ENCODE measurements at regions not wholly inside any gene's neighbourhood (a gene's known extent, or its start where the extent isn't known, plus 50 kb on each side); places are given as distances from the start of the nearest gene placed in this dataset.

DNA sequence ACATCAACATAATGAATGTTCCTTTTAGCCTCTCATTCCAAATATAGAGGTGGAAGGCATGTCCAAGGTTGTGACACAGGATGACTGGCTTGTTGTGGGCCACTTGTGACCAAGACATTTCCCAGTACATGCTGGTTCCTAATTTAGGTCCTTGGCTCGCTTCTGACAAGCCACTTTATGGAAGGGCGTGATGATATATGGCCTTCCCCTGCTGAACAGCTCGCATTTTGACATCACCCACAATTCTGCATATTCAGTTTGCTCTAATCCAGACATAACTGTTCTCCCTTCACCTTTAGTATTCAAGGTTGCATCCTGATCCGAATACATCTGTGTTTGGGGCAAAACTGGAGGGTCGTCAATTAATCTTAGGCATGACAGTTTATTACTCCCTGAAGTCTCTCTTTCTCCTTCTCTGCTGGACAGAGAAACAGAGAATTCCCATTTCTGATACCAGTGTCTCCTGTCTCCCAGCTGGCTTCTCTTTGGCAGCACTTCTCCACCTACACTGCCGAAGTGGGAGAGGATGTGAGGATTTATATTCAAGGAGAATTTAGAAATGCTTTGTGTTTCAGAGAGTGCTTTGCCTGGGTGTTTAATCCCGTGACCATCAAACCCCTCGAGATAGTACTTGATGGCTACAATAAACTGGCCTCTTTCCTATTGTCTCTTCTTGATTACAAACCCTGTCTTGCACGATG, 815.5 kb upstream of the RBFOX1 start:
- intact Hi-C loops (cut with micrococcal nuclease; ENCODE audit: unreplicated experiment) = no loop called here
- Histone ChIP-seq H3K9me3 (ENCODE audit: low read length) (peaks cover 42% of the 10 kb centered on the region), H3K79me2 (ENCODE audit: insufficient read depth, low read length) (no peaks in the 10 kb centered on the region), H3K36me3 (replicated peaks in 1 of 2; ENCODE audit: control insufficient read depth in 1 of 2, insufficient read depth in 2 of 2, low read length in 2 of 2) (no peaks in the 10 kb centered on the region), H3K4me1 (ENCODE audit: insufficient read depth, low read length) (no peaks in the 10 kb centered on the region), H3K9ac (ENCODE audit: insufficient read depth, low read depth, low read length) (no peak overlapping the region), H4K20me1 (ENCODE audit: insufficient read depth, low read length) (no peaks in the 10 kb centered on the region), H3K4me3 (replicated peaks in 1 of 3; ENCODE audit: insufficient read depth in 1 of 3, low read depth in 2 of 3, low read length in 3 of 3) (no peak overlapping the region), H3K27ac (ENCODE audit: extremely low read length, insufficient read depth, low read length) (no peak overlapping the region), H2AFZ (ENCODE audit: low read length) (no peak overlapping the region), H3K4me2 (ENCODE audit: low read depth, low read length) (no peak overlapping the region), H3K27me3 (ENCODE audit: control insufficient read depth in 1 of 2, insufficient read depth in 2 of 2, low read length in 2 of 2) (no peaks in the 10 kb centered on the region)
- WGBS (ENCODE audit: low lambda C conversion rate) = 5% methylated on average over 9 of the region's 9 CpGs
- FAIRE-seq (no peak), ATAC-seq (no peak), DNase-seq (ENCODE audit: low spot score) (no peak)
- ChIA-PET CTCF (ENCODE audit: low intra/inter-chr PET ratio, low total read pairs) (no interaction called here), POLR2A (no interaction called here)
- BruUV-seq (replicated peaks) = no TSS peak
- TF ChIP-seq GTF2F1 (IDR thresholded peaks at IDR 0.05; ENCODE audit: low read length) (no peak), MATR3 (CRISPR knock-in tag; IDR thresholded peaks at IDR 0.05) (no peak), SP5 (CRISPR knock-in tag; IDR thresholded peaks at IDR 0.05; ENCODE audit: borderline replicate concordance, low read depth) (no peak)
- in situ Hi-C loops (cut with HindIII; ENCODE audit: extremely low pct_ligation_motif_present, low pct_unique_long_range_greater_than_20kb) = no loop called here

GRCh38 chr16:6512512-6512911, 820.1 kb upstream of the RBFOX1 start:
- ATAC-seq (no peak), DNase-seq (ENCODE audit: low spot score) (no peak), FAIRE-seq (no peak)
- Histone ChIP-seq H3K4me1 (ENCODE audit: insufficient read depth, low read length) (no peaks in the 10 kb centered on the region), H3K27me3 (ENCODE audit: control insufficient read depth in 1 of 2, insufficient read depth in 2 of 2, low read length in 2 of 2) (no peaks in the 10 kb centered on the region), H3K27ac (ENCODE audit: extremely low read length, insufficient read depth, low read length) (no peak overlapping the region), H3K79me2 (ENCODE audit: insufficient read depth, low read length) (no peaks in the 10 kb centered on the region), H3K4me2 (ENCODE audit: low read depth, low read length) (no peak overlapping the region), H4K20me1 (ENCODE audit: insufficient read depth, low read length) (no peaks in the 10 kb centered on the region), H3K4me3 (replicated peaks in 1 of 3; ENCODE audit: insufficient read depth in 1 of 3, low read depth in 2 of 3, low read length in 3 of 3) (no peak overlapping the region), H3K9me3 (ENCODE audit: low read length) (peaks cover 48% of the 10 kb centered on the region), H3K36me3 (replicated peaks in 1 of 2; ENCODE audit: control insufficient read depth in 1 of 2, insufficient read depth in 2 of 2, low read length in 2 of 2) (no peaks in the 10 kb centered on the region), H3K9ac (ENCODE audit: insufficient read depth, low read depth, low read length) (no peak overlapping the region), H2AFZ (ENCODE audit: low read length) (no peak overlapping the region)
- BruUV-seq (replicated peaks) = no TSS peak
- intact Hi-C loops (cut with micrococcal nuclease; ENCODE audit: unreplicated experiment) = no loop called here
- ChIA-PET POLR2A (no interaction called here), CTCF (ENCODE audit: low intra/inter-chr PET ratio, low total read pairs) (no interaction called here)
- in situ Hi-C loops (cut with HindIII; ENCODE audit: extremely low pct_ligation_motif_present, low pct_unique_long_range_greater_than_20kb) = no loop called here
- WGBS (ENCODE audit: low lambda C conversion rate) = no CpG with 5 or more reads among the region's 2 CpGs
- TF ChIP-seq ATF7 (IDR thresholded peaks at IDR 0.05) (peak; percentile 72), ATF7 (CRISPR knock-in tag; IDR thresholded peaks at IDR 0.05) (no peak), HOXA5 (CRISPR knock-in tag; IDR thresholded peaks at IDR 0.05) (no peak), CREB1 (IDR thresholded peaks at IDR 0.05) (peak; percentile 96), CREB1 (CRISPR knock-in tag; IDR thresholded peaks at IDR 0.05) (no peak), CC2D1A (CRISPR knock-in tag; IDR thresholded peaks at IDR 0.05) (no peak)

Measured in HepG2 (cell line).